ENCODE measurements at regions not wholly inside any gene's neighbourhood (a gene's known extent, or its start where the extent isn't known, plus 50 kb on each side); places are given as distances from the start of the nearest gene placed in this dataset.

- POLR2A ChIA-PET, result no interaction called here
- H3K27me3 ChIP-seq (ENCODE audit: control insufficient read depth, insufficient read depth, low read length), result no peaks in the 10 kb centered on the region
- TF ChIP-seq CTCF (IDR thresholded peaks at IDR 0.05; ENCODE audit: insufficient read depth, low read depth, low read length), result no peak
- DNase-seq (ENCODE audit: low read depth), result no peak
- no peaks in the 10 kb centered on the region for H3K36me3 ChIP-seq (ENCODE audit: control insufficient read depth, insufficient read depth, low read length)
- CTCF ChIA-PET, result no interaction called here
- H3K4me3 ChIP-seq (ENCODE audit: low read depth, low read length), result no peak overlapping the region
These were observed 62.0 kb upstream of the PHACTR2 start for GRCh38 chr6:143615785-143616184.

- CTCF ChIA-PET, result no interaction called here
- H3K4me3 ChIP-seq (ENCODE audit: low read depth, low read length), result no peak overlapping the region
- no peak for TF ChIP-seq CTCF (IDR thresholded peaks at IDR 0.05; ENCODE audit: insufficient read depth, low read depth, low read length)
- H3K36me3 ChIP-seq (ENCODE audit: control insufficient read depth, insufficient read depth, low read length), result no peaks in the 10 kb centered on the region
- POLR2A ChIA-PET, result no interaction called here
- no peaks in the 10 kb centered on the region for H3K27me3 ChIP-seq (ENCODE audit: control insufficient read depth, insufficient read depth, low read length)
- no peak for DNase-seq (ENCODE audit: low read depth)
These were observed 63.5 kb upstream of the PHACTR2 start for GRCh38 chr6:143614235-143614634.

GRCh38 chr6:143613749-143614148 lies 64.0 kb upstream of the PHACTR2 start:
- no peak for DNase-seq (ENCODE audit: low read depth)
- H3K36me3 ChIP-seq (ENCODE audit: control insufficient read depth, insufficient read depth, low read length), result no peaks in the 10 kb centered on the region
- H3K4me3 ChIP-seq (ENCODE audit: low read depth, low read length), result no peak overlapping the region
- CTCF ChIA-PET, result no interaction called here
- no peaks in the 10 kb centered on the region for H3K27me3 ChIP-seq (ENCODE audit: control insufficient read depth, insufficient read depth, low read length)
- no peak for TF ChIP-seq CTCF (IDR thresholded peaks at IDR 0.05; ENCODE audit: insufficient read depth, low read depth, low read length)
- POLR2A ChIA-PET, result no interaction called here

GRCh38 chr6:143612186-143612585 lies 65.6 kb upstream of the PHACTR2 start:
- POLR2A ChIA-PET, result no interaction called here
- CTCF ChIA-PET, result no interaction called here
- Histone ChIP-seq H3K27me3 (ENCODE audit: control insufficient read depth, insufficient read depth, low read length) (no peaks in the 10 kb centered on the region), H3K36me3 (ENCODE audit: control insufficient read depth, insufficient read depth, low read length) (no peaks in the 10 kb centered on the region), H3K4me3 (ENCODE audit: low read depth, low read length) (no peak overlapping the region)
- TF ChIP-seq CTCF (IDR thresholded peaks at IDR 0.05; ENCODE audit: insufficient read depth, low read depth, low read length), result no peak
- no peak for DNase-seq (ENCODE audit: low read depth)

GRCh38 chr6:143611580-143611979 lies 66.2 kb upstream of the PHACTR2 start:
- POLR2A ChIA-PET, result no interaction called here
- no peak for TF ChIP-seq CTCF (IDR thresholded peaks at IDR 0.05; ENCODE audit: insufficient read depth, low read depth, low read length)
- DNase-seq (ENCODE audit: low read depth), result no peak
- CTCF ChIA-PET, result interaction anchor here (0.6 to 0.7 kb wide), 2 partner anchors 154 to 403 kb away, joined by 5 to 8 read pairs; no protein-coding TSS in a partner anchor
- Histone ChIP-seq H3K4me3 (ENCODE audit: low read depth, low read length) (no peak overlapping the region), H3K36me3 (ENCODE audit: control insufficient read depth, insufficient read depth, low read length) (no peaks in the 10 kb centered on the region), H3K27me3 (ENCODE audit: control insufficient read depth, insufficient read depth, low read length) (no peaks in the 10 kb centered on the region)
